ENCODE measurements at regions not wholly inside any gene's neighbourhood (a gene's known extent, or its start where the extent isn't known, plus 50 kb on each side); places are given as distances from the start of the nearest gene placed in this dataset.

DNA sequence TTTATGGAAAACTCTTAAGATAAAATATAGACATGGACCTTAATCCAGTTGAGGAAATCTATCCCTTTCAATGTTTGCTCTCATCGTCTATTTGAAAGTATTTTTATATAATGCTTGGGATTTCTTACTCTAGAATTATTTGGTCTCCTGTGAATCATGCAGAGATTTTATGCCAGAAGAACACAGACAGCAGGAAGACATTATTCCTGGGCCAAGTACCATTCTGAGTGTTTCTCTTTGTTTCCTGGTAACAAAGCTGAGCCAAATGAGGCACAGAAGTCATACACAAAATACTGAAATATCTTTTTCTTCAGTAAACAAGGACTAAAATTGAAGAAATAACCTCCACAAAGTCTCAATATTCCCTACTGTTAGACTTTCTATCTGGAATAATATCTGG is 538.2 kb upstream of the EYS start (continued):
- TF ChIP-seq, protein P1, sequence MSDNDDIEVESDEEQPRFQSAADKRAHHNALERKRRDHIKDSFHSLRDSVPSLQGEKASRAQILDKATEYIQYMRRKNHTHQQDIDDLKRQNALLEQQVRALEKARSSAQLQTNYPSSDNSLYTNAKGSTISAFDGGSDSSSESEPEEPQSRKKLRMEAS (IDR thresholded peaks at IDR 0.05; ENCODE audit: low read depth, low read length): no peak
- TF ChIP-seq NR2C2 (IDR thresholded peaks at IDR 0.05; ENCODE audit: borderline replicate concordance, control insufficient read depth, insufficient read length, low read depth) (no peak), CREB1 (IDR thresholded peaks at IDR 0.05; ENCODE audit: low read depth) (no peak), RB1 (IDR thresholded peaks at IDR 0.05; ENCODE audit: borderline replicate concordance) (no peak), ATF2 (IDR thresholded peaks at IDR 0.05; ENCODE audit: low read length) (no peak), GABPA (IDR thresholded peaks at IDR 0.05; ENCODE audit: low read depth) (no peak), POLR2AphosphoS2 (IDR thresholded peaks at IDR 0.05; ENCODE audit: low read depth, low read length) (no peak)

DNA sequence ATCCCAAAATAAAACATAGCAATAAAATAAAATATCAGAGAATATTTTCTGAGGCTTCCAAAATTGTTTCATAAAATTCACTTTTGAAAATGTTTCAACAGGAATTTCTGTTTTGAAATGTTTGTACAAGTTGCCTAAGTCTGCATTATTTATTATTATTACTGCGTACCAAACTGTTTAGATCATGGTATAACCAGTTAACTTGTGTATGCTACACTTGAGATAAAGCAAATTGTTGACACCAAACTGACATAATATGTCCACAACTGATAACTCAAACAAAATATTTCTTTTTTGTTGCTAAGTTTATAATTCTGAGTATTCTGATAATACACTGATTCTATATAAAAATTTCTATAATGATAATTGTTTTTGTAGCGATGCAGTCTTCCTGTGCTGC is 531.8 kb upstream of the EYS start:
- POLR2A ChIA-PET: no interaction called here

More for the DNA sequence above, 531.8 kb upstream of the EYS start:
- no peak overlapping the region for H3K4me3 ChIP-seq
- DNase-seq (ENCODE audit: low read depth, low spot score): no peak
- BruUV-seq (replicated peaks): no TSS peak
- no peaks in the 10 kb centered on the region for H3K36me3 ChIP-seq (ENCODE audit: control insufficient read depth in 2 of 2, insufficient read depth in 2 of 2, low read length in 1 of 2)
- H3K9me3 ChIP-seq (replicated peaks; ENCODE audit: control insufficient read depth, insufficient read depth, low read length): no peaks in the 10 kb centered on the region
- no peak overlapping the region for H3K27ac ChIP-seq (ENCODE audit: control insufficient read depth, insufficient read depth)
- no peak overlapping the region for H2AFZ ChIP-seq (ENCODE audit: control insufficient read depth, low read depth, low read length)
- no peak overlapping the region for H3K4me2 ChIP-seq (ENCODE audit: control insufficient read depth, insufficient read depth)
- no peaks in the 10 kb centered on the region for H3K27me3 ChIP-seq (replicated peaks in 1 of 2; ENCODE audit: control insufficient read depth in 2 of 2, insufficient read depth in 2 of 2, low read length in 1 of 2)
- H4K20me1 ChIP-seq (ENCODE audit: control insufficient read depth, insufficient read depth): no peaks in the 10 kb centered on the region
- no peaks in the 10 kb centered on the region for H3K4me1 ChIP-seq (ENCODE audit: control insufficient read depth, insufficient read depth, low read length)
- FAIRE-seq: no peak
- ChIA-PET CTCF (no interaction called here), RAD21 (ENCODE audit: unreplicated experiment) (no interaction called here), SMC1A (ENCODE audit: uncharacterized antibody, unreplicated experiment) (no interaction called here)
- no peak overlapping the region for H3K9ac ChIP-seq (ENCODE audit: control insufficient read depth, insufficient read depth, low read length)
- no peaks in the 10 kb centered on the region for H3K79me2 ChIP-seq (ENCODE audit: control insufficient read depth, insufficient read depth, low read length)
- intact Hi-C loops (cut with micrococcal nuclease; ENCODE audit: unreplicated experiment): no loop called here
- in situ Hi-C loops (cut with MboI): no loop called here
- ATAC-seq: no peak
- TF ChIP-seq BHLHE40 (IDR thresholded peaks at IDR 0.05; ENCODE audit: borderline replicate concordance in 1 of 2, low read depth in 2 of 2, low read length in 1 of 2): no peak
- TF ChIP-seq MTA3 (IDR thresholded peaks at IDR 0.05; ENCODE audit: borderline replicate concordance, low read length): no peak
- no peak for TF ChIP-seq BMI1 (IDR thresholded peaks at IDR 0.05; ENCODE audit: borderline replicate concordance)
- TF ChIP-seq, protein P2, sequence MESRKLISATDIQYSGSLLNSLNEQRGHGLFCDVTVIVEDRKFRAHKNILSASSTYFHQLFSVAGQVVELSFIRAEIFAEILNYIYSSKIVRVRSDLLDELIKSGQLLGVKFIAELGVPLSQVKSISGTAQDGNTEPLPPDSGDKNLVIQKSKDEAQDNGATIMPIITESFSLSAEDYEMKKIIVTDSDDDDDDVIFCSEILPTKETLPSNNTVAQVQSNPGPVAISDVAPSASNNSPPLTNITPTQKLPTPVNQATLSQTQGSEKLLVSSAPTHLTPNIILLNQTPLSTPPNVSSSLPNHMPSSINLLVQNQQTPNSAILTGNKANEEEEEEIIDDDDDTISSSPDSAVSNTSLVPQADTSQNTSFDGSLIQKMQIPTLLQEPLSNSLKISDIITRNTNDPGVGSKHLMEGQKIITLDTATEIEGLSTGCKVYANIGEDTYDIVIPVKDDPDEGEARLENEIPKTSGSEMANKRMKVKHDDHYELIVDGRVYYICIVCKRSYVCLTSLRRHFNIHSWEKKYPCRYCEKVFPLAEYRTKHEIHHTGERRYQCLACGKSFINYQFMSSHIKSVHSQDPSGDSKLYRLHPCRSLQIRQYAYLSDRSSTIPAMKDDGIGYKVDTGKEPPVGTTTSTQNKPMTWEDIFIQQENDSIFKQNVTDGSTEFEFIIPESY (IDR thresholded peaks at IDR 0.05): no peak
- TF ChIP-seq CEBPB (IDR thresholded peaks at IDR 0.05; ENCODE audit: borderline replicate concordance in 1 of 2, low read depth in 2 of 2, low read length in 2 of 2): no peak
- no peak for TF ChIP-seq ASH2L (IDR thresholded peaks at IDR 0.05; ENCODE audit: borderline replicate concordance, low read depth)
- 0% methylated on average over 2 of the region's 2 CpGs for WGBS (ENCODE audit: insufficient coverage, insufficient replicate concordance, low lambda C conversion rate, missing lambda C conversion rate)
